AG10803 (cell line): ENCODE measurements at regions not wholly inside any gene's neighbourhood (a gene's known extent, or its start where the extent isn't known, plus 50 kb on each side); places are given as distances from the start of the nearest gene placed in this dataset.

Source experiments
- DNase-seq: peaks from one replicate; pipeline ENCODE4 v3.0.0; 2010; ENCODE audit warnings: low read depth
- H3K4me3 ChIP-seq: 2 replicates; pipeline ENCODE4 v1.5.1; 2011; ENCODE audit warnings: mild to moderate bottlenecking, low read length, control low read depth
- TF ChIP-seq, protein P1 (sequence below): conservative IDR thresholded peaks from 2 replicates; pipeline ENCODE4 v1.5.1; 2011; ENCODE audit warnings: mild to moderate bottlenecking, low read length, control low read depth, inconsistent platforms

DNA sequence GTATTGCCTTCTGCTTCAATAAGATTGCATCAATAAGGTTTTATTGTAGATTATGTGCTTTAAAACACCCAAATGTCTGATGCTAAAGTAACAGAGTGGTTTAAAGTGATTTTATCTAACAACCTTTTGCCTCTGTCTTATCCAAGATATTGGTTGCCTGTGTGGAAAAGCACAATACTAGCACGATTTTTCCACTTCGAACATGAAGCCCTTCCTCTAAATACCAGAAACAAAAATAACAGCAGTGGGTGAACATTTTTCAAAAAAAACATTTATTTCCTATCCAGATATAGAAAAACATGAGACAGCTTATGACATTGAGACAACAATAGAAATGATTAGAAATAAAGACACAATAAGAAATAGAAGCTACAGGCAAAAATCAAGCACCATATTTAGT, 59.5 kb upstream of the MDFIC start:
- no peak for DNase-seq
- TF ChIP-seq, protein P1, sequence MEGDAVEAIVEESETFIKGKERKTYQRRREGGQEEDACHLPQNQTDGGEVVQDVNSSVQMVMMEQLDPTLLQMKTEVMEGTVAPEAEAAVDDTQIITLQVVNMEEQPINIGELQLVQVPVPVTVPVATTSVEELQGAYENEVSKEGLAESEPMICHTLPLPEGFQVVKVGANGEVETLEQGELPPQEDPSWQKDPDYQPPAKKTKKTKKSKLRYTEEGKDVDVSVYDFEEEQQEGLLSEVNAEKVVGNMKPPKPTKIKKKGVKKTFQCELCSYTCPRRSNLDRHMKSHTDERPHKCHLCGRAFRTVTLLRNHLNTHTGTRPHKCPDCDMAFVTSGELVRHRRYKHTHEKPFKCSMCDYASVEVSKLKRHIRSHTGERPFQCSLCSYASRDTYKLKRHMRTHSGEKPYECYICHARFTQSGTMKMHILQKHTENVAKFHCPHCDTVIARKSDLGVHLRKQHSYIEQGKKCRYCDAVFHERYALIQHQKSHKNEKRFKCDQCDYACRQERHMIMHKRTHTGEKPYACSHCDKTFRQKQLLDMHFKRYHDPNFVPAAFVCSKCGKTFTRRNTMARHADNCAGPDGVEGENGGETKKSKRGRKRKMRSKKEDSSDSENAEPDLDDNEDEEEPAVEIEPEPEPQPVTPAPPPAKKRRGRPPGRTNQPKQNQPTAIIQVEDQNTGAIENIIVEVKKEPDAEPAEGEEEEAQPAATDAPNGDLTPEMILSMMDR: no peak
- H3K4me3 ChIP-seq: no peak overlapping the region

DNA sequence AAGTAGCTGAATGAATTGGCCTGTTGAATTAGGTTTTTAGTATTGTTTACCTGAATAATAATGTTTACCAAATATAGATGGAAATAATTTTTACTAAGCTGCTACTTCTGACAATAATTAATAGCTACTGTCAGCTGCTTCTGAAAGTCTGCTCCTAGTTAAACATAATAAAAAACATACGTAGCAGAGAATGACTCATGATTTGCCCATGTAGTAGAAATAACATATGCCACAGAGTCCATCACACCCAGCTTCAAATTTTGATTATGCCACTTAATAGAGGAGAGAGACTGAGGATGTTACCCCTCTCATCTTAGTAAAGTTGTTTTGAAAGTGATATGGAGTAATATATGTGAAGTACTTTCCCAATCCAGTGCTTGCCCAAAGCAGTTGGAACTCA, 57.6 kb upstream of the MDFIC start:
- H3K4me3 ChIP-seq: no peak overlapping the region
- TF ChIP-seq, protein P1: no peak
- DNase-seq: peak; percentile 37

DNA sequence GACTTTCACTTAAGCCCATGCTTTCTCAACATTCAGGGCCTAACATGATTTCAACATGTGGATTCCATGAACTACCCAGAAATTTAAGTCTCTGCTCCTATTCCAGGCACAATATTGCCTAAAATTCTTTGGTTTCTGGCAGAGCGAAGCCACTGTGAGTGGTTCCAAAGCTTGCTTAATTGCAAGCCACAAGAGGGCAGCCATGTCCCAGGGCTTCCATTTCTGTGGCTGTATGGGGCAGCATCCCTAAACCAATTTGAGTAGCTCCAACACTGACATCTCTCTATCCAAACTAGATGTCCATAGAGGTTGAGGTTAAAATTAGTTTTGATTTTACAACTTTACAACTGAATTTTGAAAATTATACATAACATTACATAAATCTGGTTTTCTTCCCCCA, 56.3 kb upstream of the MDFIC start:
- DNase-seq: peak; percentile 74

More for the DNA sequence above, 56.3 kb upstream of the MDFIC start:
- TF ChIP-seq, protein P1: peak; percentile 91
- H3K4me3 ChIP-seq: no peak overlapping the region
